Kidney epithelial cell (primary cell): ENCODE measurements at regions not wholly inside any gene's neighbourhood (a gene's known extent, or its start where the extent isn't known, plus 50 kb on each side); places are given as distances from the start of the nearest gene placed in this dataset.

Source experiments
- DNase-seq: peaks from one replicate; pipeline ENCODE4 v3.0.0-alpha.2; 2010; ENCODE audit warnings: low read depth
- H3K27me3 ChIP-seq: 2 replicates; pipeline ENCODE4 v1.6.0; 2011; ENCODE audit warnings: low read length; ENCODE audit not compliant: control insufficient read depth, insufficient read depth
- H3K36me3 ChIP-seq: 2 replicates; pipeline ENCODE4 v1.5.1; 2011; ENCODE audit warnings: low read length; ENCODE audit not compliant: control insufficient read depth, insufficient read depth
- H3K4me3 ChIP-seq: 2 replicates; pipeline ENCODE4 v1.5.1; 2011; ENCODE audit warnings: low read depth, mild to moderate bottlenecking, control low read depth, low read length
- TF ChIP-seq, protein P1 (sequence below): IDR thresholded peaks from 2 replicates; pipeline ENCODE4 v1.5.1; 2011; ENCODE audit warnings: mild to moderate bottlenecking, moderate library complexity, low read length, control low read depth, inconsistent platforms; ENCODE audit not compliant: insufficient read depth, poor library complexity, severe bottlenecking

DNA sequence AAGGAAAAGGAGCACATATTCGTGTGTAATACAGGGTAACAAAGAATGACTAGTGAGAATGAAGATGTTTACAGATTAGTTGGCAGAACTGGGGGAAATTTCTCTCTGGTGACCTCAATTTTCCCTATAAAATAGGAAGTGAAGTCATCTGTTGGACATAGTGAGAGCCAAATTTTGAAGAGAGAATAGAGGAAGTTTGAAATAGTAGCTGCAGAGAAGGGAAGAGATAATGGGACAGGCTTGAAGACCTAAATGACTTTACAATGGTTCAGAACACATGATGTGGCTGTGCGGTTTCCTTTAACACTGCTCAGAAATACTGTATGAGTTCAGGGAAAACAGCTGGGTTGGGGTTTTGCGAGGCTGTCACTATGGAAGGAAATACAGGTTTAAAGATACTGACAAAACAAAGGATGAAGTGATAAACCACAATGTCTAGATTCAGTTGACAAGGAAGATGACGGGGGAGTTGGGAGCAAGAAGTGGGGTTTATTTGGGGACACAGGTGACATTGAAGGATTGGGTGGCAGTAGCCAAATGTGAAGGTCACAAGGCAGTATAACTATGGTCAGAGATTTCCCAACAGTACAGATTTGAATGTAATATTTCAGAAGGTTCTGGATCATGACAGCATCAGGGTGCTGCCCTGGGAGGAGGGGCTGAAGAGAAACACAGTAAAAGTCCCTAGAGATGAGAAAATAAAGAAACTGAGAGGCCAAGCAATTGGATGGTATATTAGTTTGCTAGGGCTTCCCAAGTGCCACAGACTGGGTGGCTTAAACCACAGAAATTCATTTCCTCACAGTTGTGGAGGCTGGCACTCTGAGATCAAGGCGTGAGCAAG is 82.6 kb upstream of the TANK start:
- no peak for DNase-seq
- Histone ChIP-seq H3K4me3 (no peak overlapping the region), H3K36me3 (no peaks in the 10 kb centered on the region), H3K27me3 (no peaks in the 10 kb centered on the region)
- TF ChIP-seq, protein P1, sequence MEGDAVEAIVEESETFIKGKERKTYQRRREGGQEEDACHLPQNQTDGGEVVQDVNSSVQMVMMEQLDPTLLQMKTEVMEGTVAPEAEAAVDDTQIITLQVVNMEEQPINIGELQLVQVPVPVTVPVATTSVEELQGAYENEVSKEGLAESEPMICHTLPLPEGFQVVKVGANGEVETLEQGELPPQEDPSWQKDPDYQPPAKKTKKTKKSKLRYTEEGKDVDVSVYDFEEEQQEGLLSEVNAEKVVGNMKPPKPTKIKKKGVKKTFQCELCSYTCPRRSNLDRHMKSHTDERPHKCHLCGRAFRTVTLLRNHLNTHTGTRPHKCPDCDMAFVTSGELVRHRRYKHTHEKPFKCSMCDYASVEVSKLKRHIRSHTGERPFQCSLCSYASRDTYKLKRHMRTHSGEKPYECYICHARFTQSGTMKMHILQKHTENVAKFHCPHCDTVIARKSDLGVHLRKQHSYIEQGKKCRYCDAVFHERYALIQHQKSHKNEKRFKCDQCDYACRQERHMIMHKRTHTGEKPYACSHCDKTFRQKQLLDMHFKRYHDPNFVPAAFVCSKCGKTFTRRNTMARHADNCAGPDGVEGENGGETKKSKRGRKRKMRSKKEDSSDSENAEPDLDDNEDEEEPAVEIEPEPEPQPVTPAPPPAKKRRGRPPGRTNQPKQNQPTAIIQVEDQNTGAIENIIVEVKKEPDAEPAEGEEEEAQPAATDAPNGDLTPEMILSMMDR: no peak

DNA sequence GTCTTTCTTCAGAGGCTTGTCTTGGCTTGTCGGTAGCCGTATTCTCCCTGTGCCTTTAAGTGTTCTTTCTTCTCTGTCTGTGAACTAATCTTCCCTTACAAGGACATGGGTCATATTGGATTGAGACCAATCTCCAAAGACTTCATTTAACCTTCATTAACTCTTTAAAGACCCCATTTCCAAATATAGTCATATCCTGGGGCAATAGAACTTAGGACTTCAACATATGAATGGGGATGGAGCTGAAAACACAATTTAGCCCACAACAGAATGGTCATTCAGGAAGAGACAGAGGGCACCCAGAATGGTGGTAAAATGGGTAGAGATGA is 82.1 kb upstream of the TANK start:
- DNase-seq: no peak
- no peaks in the 10 kb centered on the region for H3K27me3 ChIP-seq
- H3K36me3 ChIP-seq: no peaks in the 10 kb centered on the region
- H3K4me3 ChIP-seq: no peak overlapping the region
- TF ChIP-seq, protein P1: no peak

DNA sequence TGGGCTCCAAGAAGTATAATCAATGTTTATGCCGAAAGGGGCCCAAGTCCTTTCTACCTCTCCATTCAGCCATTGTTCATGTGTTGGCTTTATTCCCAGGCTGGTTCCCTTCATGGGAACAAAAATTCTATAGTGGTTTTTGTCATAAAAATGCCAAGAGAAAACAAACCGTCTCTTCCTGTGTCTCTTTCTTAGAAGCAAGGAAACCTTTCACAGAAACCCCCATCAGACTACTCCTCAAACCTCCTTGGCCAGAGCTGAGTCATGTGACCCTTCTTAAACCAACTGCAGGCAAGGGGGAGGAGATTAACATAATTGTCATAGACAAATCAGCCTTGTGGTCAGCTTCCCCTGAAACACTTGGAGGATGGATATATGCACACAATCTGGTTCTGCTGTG is 75.1 kb upstream of the TANK start:
- TF ChIP-seq, protein P1: no peak
- no peak for DNase-seq

DNA sequence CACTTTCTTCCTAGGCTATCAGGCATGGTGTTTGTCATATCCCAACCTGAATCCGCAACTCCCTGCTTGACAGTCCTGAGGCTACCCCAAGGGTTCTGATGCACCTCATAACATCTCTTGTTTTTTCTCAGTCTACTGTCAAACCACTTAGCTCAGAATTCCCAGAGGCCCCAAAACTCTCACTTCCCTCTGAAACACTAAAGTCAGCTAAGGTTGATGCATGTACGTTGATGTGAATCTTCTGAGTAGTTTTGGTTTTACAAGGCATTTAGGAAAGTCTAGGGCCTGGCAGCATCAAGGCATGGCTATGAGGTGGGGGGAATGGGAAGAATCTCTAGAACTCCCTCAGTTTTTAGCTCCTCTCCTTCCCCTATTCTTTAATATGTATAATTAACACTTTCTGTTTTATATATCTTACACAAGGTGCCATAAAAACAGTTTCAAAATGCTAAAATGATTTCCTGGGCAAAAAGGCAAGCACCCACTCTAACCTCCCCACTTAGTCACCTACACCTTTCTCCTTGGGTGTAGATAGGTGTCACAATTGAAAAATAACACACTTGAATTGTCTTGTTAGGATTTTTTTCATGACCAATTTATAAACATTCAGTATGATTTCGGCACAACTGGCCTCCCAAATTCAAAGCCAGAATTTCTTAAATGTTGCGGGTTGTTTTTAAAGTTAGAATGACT is 71.4 kb upstream of the TANK start:
- H3K4me3 ChIP-seq: no peak overlapping the region

More for the DNA sequence above, 75.1 kb upstream of the TANK start:
- H3K27me3 ChIP-seq: no peaks in the 10 kb centered on the region
- H3K4me3 ChIP-seq: no peak overlapping the region
- no peaks in the 10 kb centered on the region for H3K36me3 ChIP-seq

DNA sequence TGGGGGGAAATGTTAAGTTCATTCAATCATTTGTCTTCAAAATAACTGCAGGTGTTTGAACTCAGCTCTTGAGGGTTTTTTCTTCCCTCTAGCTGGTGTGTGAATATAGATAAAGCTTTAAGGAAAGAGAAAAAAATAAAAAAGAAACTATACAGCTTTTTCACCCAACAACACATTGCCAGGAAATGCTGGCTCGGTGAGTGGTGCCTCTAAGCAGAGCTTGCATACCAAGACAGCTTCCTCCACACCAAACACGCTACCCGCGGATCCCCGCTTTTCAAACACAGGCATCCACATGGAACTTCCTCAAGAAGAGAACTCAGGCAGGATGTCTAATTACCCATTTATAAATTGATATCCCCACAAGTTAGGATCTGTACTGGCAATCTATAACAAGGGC is 69.8 kb upstream of the TANK start:
- H3K27me3 ChIP-seq: no peaks in the 10 kb centered on the region

More for the DNA sequence above, 71.4 kb upstream of the TANK start:
- H3K36me3 ChIP-seq: no peaks in the 10 kb centered on the region
- TF ChIP-seq, protein P1: no peak
- no peaks in the 10 kb centered on the region for H3K27me3 ChIP-seq
- DNase-seq: no peak

More for the DNA sequence above, 69.8 kb upstream of the TANK start:
- TF ChIP-seq, protein P1: no peak
- Histone ChIP-seq H3K4me3 (no peak overlapping the region), H3K36me3 (no peaks in the 10 kb centered on the region)
- DNase-seq: no peak
